ENCODE measurements at regions not wholly inside any gene's neighbourhood (a gene's known extent, or its start where the extent isn't known, plus 50 kb on each side); places are given as distances from the start of the nearest gene placed in this dataset.

DNA sequence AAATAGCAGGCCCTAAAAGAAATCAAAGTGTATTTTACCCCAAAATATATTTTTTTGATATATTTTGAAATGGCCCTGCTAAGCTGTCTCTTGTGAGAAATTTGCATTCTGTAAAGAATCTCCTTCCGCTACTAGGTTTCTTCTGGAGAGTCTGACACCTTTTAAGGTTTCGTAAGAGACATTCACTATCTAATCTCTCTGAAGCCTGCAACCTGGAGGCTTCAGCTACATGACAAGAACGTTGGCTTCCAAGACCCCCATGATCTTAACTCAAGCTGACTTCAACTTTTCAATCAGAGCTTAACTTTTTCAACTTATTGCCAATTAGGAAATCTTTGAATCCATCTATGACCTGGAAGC is 1894.9 kb upstream of the LRRTM1 start:
- H2AFZ ChIP-seq (ENCODE audit: low read depth, low read length) = no peak overlapping the region
- no peak overlapping the region for H3K9ac ChIP-seq (ENCODE audit: insufficient read depth in 1 of 2, low read depth in 2 of 2, low read length in 2 of 2)
- ATAC-seq (no peak), DNase-seq (ENCODE audit: extremely low read depth in 1 of 4, low spot score in 3 of 4) (no peak), FAIRE-seq (no peak)
- no peak overlapping the region for H3K4me2 ChIP-seq (ENCODE audit: insufficient read depth, low read length)
- WGBS (ENCODE audit: insufficient coverage, low coverage, missing lambda C conversion rate) = 0% methylated on average over 3 of the region's 3 CpGs
- H3K9me3 ChIP-seq (replicated peaks; ENCODE audit: control insufficient read depth, insufficient read depth, low read depth, low read length) = 0 out of 2 replicates have a peak, but pooled peaks cover 1% of the 10 kb centered on the region
- in situ Hi-C loops (cut with MboI) (no loop called here), intact Hi-C loops (cut with micrococcal nuclease) (no loop called here)
- H3K27ac ChIP-seq (ENCODE audit: extremely low read depth, low read depth, low read length) = no peak overlapping the region
- H3K79me2 ChIP-seq (ENCODE audit: control insufficient read depth, insufficient read depth, low read length) = no peaks in the 10 kb centered on the region
- TF ChIP-seq MLX (CRISPR knock-in tag; conservative IDR thresholded peaks at IDR 0.05) = no peak
- TF ChIP-seq WHSC1 (IDR thresholded peaks at IDR 0.05; ENCODE audit: low read length) = no peak
- TF ChIP-seq ETV5 (CRISPR knock-in tag; IDR thresholded peaks at IDR 0.05; ENCODE audit: low read depth) = no peak
- no peak for TF ChIP-seq PHB (CRISPR knock-in tag; IDR thresholded peaks at IDR 0.05)
- TF ChIP-seq ZNF696 (CRISPR knock-in tag; conservative IDR thresholded peaks at IDR 0.05) = no peak
- TF ChIP-seq CLOCK (CRISPR knock-in tag; IDR thresholded peaks at IDR 0.05; ENCODE audit: borderline replicate concordance) = no peak
- no peak for TF ChIP-seq ARHGAP35 (IDR thresholded peaks at IDR 0.05; ENCODE audit: partially characterized antibody)
- TF ChIP-seq L3MBTL2 (IDR thresholded peaks at IDR 0.05) = no peak
- H3K36me3 ChIP-seq (ENCODE audit: control insufficient read depth, insufficient read depth, low read length) = no peaks in the 10 kb centered on the region
- H3K4me3 ChIP-seq = no peak overlapping the region
- ChIA-PET CTCF (ENCODE audit: low intra/inter-chr PET ratio) (no interaction called here), POLR2A (no interaction called here)
- no peaks in the 10 kb centered on the region for H4K20me1 ChIP-seq (replicated peaks; ENCODE audit: control insufficient read depth, insufficient read depth, low read length)
- no peaks in the 10 kb centered on the region for H3K9me1 ChIP-seq (ENCODE audit: control insufficient read depth, insufficient read depth, low read length)
- H3K4me1 ChIP-seq (replicated peaks in 1 of 2; ENCODE audit: control insufficient read depth in 2 of 2, insufficient read depth in 2 of 2, low read length in 2 of 2) = no peaks in the 10 kb centered on the region
- no TSS peak for BruUV-seq (replicated peaks)
- H3K27me3 ChIP-seq (ENCODE audit: control insufficient read depth in 2 of 2, insufficient read depth in 2 of 2, low read length in 2 of 2) = no peaks in the 10 kb centered on the region
